ENCODE measurements at regions not wholly inside any gene's neighbourhood (a gene's known extent, or its start where the extent isn't known, plus 50 kb on each side); places are given as distances from the start of the nearest gene placed in this dataset.

- Histone ChIP-seq H3K4me3 (replicated peaks in 1 of 3; ENCODE audit: insufficient read depth in 1 of 3, low read depth in 1 of 3, low read length in 3 of 3) (no peak overlapping the region), H4K20me1 (replicated peaks; ENCODE audit: control insufficient read depth, extremely low read depth, insufficient read depth, low read length) (no peaks in the 10 kb centered on the region), H3K9ac (replicated peaks; ENCODE audit: extremely low read depth, insufficient read depth, low read length) (no peak overlapping the region), H3K36me3 (ENCODE audit: control insufficient read depth in 2 of 2, extremely low read depth in 1 of 2, insufficient read depth in 2 of 2, low read length in 2 of 2) (no peaks in the 10 kb centered on the region), H3K4me1 (ENCODE audit: control insufficient read depth, extremely low read depth, insufficient read depth, low read length) (no peaks in the 10 kb centered on the region), H3K9me3 (replicated peaks; ENCODE audit: control insufficient read depth, insufficient read depth, low read length) (peaks cover 3% of the 10 kb centered on the region), H3K27ac (ENCODE audit: insufficient read depth, low read depth, low read length) (no peak overlapping the region), H2AFZ (ENCODE audit: low read depth, low read length) (no peak overlapping the region), H3K9me1 (replicated peaks; ENCODE audit: control insufficient read depth, extremely low read depth, insufficient read depth, low read length) (no peaks in the 10 kb centered on the region), H3K27me3 (ENCODE audit: control insufficient read depth in 2 of 2, insufficient read depth in 2 of 2, low read length in 2 of 2) (no peaks in the 10 kb centered on the region), H3K4me2 (ENCODE audit: insufficient read depth, low read length) (no peak overlapping the region), H3K79me2 (ENCODE audit: control insufficient read depth, insufficient read depth, low read length) (no peaks in the 10 kb centered on the region)
- no peak for FAIRE-seq
- BruUV-seq (replicated peaks): no TSS peak
- dilution Hi-C loops (cut with MboI; ENCODE audit: extremely low pct_ligation_motif_present, low sequenced_read_pairs) (no loop called here), intact Hi-C loops (cut with micrococcal nuclease) (no loop called here)
- TF ChIP-seq, protein P1, sequence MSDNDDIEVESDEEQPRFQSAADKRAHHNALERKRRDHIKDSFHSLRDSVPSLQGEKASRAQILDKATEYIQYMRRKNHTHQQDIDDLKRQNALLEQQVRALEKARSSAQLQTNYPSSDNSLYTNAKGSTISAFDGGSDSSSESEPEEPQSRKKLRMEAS (IDR thresholded peaks at IDR 0.05; ENCODE audit: insufficient read depth, insufficient read length): no peak
- TF ChIP-seq CTCF (IDR thresholded peaks at IDR 0.05; ENCODE audit: extremely low read depth in 1 of 2, insufficient read depth in 1 of 2, low read depth in 1 of 2, low read length in 2 of 2) (no peak), GATA2 (IDR thresholded peaks at IDR 0.05; ENCODE audit: insufficient read depth, insufficient read length, low read depth, low read length) (no peak)
- ChIA-PET POLR2A (no interaction called here), CTCF (no interaction called here)
- no peak for DNase-seq (ENCODE audit: low read depth, low spot score)
These were observed 425.6 kb upstream of the PTPRD start for GRCh38 chr9:11038366-11038765.

DNA sequence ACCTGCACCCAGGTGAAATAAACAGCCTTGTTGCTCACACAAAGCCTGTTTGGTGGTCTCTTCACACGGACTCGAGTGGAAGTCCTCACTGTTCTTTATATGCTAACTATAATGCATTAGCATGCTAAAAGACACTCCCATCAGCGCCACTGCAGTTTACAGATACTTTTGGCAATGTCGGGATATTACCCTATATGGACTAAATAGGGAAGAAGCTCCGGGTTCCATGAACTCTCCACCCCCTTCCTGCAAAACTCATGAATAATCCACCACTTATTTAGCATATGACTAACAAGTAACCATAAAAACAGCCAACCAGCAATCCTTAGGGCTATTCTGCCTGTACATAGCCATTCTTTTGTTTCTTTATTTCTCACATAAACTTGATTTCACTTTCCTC lies 426.2 kb upstream of the PTPRD start:
- Histone ChIP-seq H3K36me3 (ENCODE audit: control insufficient read depth in 2 of 2, extremely low read depth in 1 of 2, insufficient read depth in 2 of 2, low read length in 2 of 2) (no peaks in the 10 kb centered on the region), H3K27me3 (ENCODE audit: control insufficient read depth in 2 of 2, insufficient read depth in 2 of 2, low read length in 2 of 2) (no peaks in the 10 kb centered on the region), H3K9me3 (replicated peaks; ENCODE audit: control insufficient read depth, insufficient read depth, low read length) (peaks cover 3% of the 10 kb centered on the region), H3K9me1 (replicated peaks; ENCODE audit: control insufficient read depth, extremely low read depth, insufficient read depth, low read length) (no peaks in the 10 kb centered on the region), H3K4me3 (replicated peaks in 1 of 3; ENCODE audit: insufficient read depth in 1 of 3, low read depth in 1 of 3, low read length in 3 of 3) (no peak overlapping the region), H3K79me2 (ENCODE audit: control insufficient read depth, insufficient read depth, low read length) (no peaks in the 10 kb centered on the region), H2AFZ (ENCODE audit: low read depth, low read length) (no peak overlapping the region), H4K20me1 (replicated peaks; ENCODE audit: control insufficient read depth, extremely low read depth, insufficient read depth, low read length) (no peaks in the 10 kb centered on the region), H3K4me2 (ENCODE audit: insufficient read depth, low read length) (no peak overlapping the region), H3K9ac (replicated peaks; ENCODE audit: extremely low read depth, insufficient read depth, low read length) (no peak overlapping the region), H3K27ac (ENCODE audit: insufficient read depth, low read depth, low read length) (no peak overlapping the region), H3K4me1 (ENCODE audit: control insufficient read depth, extremely low read depth, insufficient read depth, low read length) (no peaks in the 10 kb centered on the region)
- TF ChIP-seq, protein P1 (IDR thresholded peaks at IDR 0.05; ENCODE audit: insufficient read depth, insufficient read length): no peak
- TF ChIP-seq JUN (IDR thresholded peaks at IDR 0.05; ENCODE audit: borderline replicate concordance, insufficient read depth, insufficient read length, low read depth) (no peak), CTCF (IDR thresholded peaks at IDR 0.05; ENCODE audit: extremely low read depth in 1 of 2, insufficient read depth in 1 of 2, low read depth in 1 of 2, low read length in 2 of 2) (no peak), EZH2 (IDR thresholded peaks at IDR 0.05; ENCODE audit: borderline replicate concordance, low read depth, low read length, severe bottlenecking) (no peak), MYC (IDR thresholded peaks at IDR 0.05; ENCODE audit: low read depth, low read length) (no peak)
- BruUV-seq (replicated peaks): no TSS peak
- dilution Hi-C loops (cut with MboI; ENCODE audit: extremely low pct_ligation_motif_present, low sequenced_read_pairs): no loop called here
- DNase-seq (ENCODE audit: low read depth, low spot score): no peak
- CTCF ChIA-PET: no interaction called here
- FAIRE-seq: no peak
- POLR2A ChIA-PET: no interaction called here
- intact Hi-C loops (cut with micrococcal nuclease): no loop called here
